GM19395 (cell line): ENCODE measurements at regions not wholly inside any gene's neighbourhood (a gene's known extent, or its start where the extent isn't known, plus 50 kb on each side); places are given as distances from the start of the nearest gene placed in this dataset.
"Not testable (repeated sequence)": the region's sequence is repeated elsewhere in the genome, so short reads cannot be mapped to it uniquely, and the experiment has no call there.

ENCODE experiments used
- ATAC-seq: cut with Tn5 transposase; IDR thresholded peaks from one replicate; pipeline ENCODE4 v1.9.1; 2021; ENCODE audit warnings: mild to moderate bottlenecking, moderate library complexity; ENCODE audit not compliant: unreplicated experiment

DNA sequence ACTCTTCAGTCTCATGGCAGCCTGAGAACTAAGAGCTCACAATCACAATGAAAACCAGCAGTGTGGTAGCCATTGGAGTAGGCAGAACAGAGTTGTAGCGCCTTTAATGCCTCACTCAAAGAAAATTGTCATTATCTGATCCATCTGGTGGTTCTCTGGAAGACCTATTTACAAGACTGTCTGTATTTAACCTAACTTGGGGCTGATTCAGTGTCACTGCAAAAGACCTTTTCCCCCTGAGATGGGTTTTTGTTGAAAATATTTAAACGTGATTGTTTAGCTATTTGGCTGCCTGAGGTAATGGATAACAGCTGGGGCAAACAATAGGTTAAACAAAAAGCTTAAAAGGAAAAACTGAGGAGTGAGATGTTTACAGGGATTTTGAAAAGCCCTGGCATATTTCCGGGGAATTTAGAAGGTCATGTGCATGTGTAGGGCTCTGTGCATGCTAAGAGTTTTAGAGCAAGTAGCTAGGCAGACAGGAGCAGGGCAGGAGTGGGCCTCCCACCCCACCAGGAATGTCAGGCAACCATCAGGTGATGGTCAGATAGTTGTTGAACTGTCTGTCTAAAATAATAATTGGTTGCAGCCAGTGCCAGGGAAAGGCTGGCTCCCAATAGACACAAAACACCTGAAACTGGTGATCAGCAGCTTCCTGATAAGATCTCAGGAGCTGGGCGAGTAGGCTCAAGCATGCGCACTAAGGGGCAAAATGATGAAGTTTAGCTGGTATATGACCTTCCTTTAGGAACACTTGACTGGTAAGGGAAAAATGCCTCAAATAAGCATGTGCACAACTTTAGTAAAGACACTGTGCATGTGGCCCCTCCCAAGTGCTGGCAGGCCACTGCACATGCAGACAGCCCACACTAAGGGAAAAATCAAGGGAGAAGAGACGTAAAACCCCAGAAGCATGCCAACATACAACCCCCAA is 70.8 kb upstream of the AKIRIN2 start:
- no peak for ATAC-seq

DNA sequence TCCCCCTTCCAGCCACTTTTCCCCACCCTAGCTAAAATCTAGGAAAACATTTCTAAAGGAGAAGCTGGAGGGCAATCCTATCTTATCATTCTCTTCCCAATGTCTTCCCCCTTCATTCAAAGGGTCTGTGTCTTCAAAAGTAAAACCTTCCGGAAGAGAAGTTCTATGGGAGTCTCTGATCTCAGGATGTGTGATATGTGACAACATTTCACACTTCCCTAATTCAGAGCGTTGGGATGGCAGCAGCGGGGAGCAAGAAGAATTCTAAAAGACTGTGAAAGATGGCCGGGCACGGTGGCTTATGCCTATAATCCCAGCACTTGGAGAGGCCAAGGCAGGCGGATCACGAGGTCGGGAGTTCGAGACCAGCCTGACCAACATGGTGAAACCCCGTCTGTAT is 65.4 kb upstream of the AKIRIN2 start:
- no peak for ATAC-seq

DNA sequence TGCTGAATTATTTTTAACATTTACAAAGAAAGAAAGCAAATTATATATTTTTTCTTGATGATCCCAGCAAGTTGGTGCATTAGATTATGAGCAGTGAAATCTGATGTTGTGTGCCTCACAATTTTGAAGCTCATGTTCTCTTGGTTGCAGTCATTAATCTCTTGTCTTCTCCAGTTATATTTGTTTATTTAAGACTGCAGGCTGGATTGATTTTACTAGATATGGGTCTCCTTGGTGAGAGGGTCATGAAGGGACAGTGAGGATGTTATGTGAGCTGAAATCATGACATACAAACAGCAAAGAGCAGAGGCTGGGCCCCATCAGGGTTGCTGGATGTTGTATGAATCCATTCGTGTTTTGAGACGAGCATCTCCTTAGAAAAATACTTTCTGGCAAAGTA is 64.2 kb upstream of the AKIRIN2 start:
- no peak for ATAC-seq

DNA sequence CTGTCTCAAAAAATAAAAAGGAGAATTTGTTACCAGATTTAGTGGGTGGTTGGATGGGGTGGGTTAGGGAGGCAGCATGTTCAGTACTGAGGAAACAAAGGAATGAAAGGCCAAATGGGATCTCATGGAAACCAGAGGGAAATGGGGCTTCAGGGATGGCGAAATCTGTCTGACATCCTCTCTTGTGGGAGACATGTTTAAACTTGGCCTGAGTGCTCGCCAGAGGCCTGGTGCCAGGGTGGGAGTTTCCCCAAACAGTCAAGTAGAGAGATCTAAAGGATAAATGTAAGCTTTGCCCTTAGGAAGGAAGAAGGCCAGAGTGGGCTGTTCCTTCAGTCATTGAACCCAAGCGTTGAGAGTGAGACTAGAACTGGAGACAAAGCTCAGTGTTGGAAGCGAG is 61.9 kb upstream of the AKIRIN2 start:
- no peak for ATAC-seq

DNA sequence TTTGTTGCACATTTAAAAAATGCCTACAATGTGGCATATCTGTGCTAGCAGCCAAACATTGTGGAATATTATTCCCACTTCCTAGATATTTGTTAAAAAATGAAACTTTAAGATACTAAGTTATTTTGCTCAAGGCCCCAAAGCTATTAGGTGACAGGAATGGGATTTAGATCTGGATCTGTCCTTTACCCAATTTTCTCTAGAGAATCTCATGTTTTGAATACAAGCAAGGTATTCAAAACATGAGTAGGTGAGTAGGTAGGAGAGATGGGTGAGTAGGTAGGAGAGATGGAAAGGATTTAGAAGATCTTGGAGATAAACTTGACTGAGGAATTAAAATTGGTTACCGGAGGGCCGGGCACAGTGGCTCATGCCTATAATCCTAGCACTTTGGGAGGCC is 61.2 kb upstream of the AKIRIN2 start:
- ATAC-seq, result no peak

DNA sequence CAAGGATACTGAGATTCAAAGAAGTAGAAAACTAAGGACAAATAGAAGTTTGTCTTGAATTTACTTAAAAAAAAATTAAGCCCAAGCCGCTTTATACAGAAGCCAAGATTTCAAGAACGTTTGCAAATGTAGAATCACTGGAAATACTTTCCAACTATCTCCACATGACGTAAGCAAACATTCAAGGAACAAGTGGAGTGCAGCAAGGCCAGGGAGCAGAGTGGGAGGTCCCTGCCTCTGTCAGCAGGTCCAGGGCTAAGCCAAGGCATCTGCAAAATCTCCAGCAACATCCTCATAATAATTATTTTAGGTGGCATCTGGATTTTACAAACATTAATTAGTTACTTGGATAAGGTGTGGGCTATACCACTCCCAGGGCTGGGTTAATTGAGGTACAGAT is 60.1 kb upstream of the AKIRIN2 start:
- ATAC-seq, result no peak

DNA sequence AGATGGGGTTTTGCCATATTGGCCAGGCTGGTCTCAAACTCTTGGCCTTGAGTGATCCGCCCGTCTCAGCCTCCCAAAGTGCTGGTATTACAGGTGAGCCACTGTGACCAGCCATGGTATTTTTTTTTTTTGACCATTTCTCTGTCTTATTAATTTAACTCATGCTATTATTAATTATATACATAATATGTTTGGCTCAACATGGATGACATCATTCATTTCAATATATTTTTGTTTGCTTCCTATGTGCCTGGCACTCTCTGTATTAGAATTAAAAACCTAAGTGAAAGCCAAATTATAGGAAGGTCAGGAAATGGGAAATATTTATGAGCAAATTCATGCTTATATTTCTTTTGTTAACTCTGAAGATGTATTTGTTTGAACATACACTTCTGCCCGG is 55.8 kb upstream of the AKIRIN2 start:
- no peak for ATAC-seq

DNA sequence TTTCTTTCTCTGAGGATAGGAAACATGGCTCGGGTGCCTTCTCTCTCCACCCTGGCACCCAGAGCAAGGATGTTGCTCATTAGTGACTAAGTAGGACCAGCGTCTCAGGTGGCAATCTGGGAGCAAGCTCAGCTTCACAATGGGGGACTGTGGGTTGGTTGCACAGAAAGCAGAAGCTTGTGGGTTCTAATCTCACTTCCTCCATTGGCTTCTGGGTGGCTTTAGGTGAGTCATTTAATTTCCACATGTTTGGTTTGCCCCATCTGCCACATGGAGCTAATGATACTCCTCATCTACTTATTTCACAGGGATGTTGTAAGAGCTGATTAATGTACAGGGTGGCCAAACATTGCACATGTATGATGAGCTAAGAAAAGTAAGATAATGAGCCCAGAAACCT is 54.8 kb upstream of the AKIRIN2 start:
- peak; percentile 94 for ATAC-seq

DNA sequence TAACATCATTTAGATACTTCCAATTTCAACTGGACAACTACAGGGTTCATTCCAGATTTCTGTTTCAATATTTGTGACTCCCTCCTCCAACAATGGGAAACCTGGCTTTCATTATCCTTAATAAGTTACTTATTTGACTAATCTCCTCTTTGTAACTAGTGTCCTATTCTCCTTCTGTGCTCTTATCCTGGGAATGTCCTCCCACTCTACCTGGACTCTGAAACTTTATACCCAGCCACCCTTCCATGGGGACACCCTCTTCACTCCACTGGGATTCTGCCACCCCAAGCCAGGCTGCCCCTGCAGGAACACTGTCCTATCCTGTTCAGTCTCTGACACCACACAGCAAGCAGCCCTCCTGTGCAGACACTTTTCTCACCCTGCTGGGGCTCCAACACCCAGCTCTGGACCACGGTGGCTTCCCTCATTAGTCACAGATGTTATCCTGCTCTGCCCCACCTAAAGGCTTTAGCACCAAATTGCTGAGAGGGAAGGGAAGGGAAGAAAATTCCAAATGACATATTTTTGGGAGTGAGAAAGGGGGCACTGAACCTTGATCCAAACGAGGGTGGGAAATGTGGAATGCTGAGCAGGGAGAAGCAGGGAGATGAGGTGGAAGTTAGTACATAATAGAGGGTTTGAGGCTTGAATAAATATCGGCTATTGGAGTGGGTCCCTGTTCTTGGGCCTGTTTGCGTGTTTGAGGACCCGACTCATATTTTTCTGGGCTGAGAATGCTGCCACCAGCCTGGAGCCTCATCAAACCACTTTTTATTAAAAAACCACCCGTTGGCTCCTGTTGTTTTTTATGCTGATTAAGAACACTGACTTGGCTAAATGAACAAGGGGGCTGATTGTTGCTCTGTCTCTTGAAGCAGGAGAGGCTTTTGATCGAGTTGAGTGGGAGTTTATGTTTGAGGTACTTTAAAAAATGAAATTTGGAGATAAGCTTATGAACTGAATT is 54.0 kb upstream of the AKIRIN2 start:
- ATAC-seq, result no peak

DNA sequence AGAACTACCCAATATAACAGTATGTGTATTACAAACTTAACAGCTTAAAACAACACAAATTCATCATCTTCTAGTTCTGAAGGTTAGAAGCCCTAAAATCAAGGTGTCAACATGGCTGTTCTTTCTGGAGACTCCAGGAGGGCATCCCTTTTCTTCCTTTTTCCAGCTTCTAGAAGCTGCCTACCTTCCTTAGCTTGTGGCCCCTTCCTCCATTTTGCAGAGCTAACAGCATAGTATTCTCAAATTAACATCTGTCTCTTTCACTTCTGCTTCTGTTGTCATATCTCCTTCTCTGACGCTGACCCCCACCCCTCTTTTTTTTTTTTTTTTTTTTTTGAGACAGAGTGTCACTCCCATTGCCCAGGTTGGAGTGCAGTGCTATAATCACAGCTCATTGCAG is 52.8 kb upstream of the AKIRIN2 start:
- peak; percentile 56 for ATAC-seq

DNA sequence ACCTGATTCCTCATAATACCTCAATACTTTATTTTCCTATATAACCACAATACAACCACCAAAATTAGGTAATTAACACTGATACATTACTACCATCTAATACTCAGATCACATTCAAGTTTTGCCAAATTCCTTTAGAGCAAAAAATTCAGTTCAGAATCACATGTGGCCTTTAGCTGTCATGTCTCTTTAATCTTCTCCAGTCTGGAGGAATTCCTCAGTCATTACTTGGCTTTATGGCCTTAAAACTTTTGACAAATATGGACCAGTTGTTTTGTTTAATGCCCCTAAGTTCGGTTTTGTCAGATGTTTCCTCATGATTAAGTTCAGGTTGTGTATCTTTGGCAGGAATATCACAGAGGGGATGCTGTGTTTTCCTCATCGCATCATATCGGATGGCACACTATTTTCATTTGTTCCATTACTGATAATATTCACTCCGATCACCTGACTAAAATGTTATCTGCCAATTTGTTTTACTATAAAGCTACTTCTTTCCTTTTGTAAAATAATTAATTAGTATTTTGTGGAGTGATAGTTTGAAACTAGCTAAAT is 51.2 kb upstream of the AKIRIN2 start:
- ATAC-seq, result no peak

DNA sequence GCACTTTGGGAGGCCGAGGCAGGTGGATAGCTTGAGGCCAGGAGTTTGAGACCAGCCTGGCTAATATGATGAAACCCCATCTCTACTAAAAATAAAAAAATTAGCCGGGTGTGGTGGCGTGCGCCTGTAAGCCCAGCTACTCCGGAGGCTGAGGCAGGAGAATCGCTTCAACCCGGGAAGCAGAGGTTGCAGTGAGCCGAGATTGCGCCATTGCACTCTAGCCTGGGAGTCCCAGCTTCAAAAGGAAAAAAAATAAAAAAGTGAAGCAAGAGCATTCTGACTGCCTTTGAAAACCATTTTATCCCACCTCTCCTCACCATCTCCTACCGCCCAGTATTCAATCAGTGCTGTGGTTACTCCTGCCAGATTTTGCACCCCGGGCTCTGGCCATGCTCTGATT is 50.5 kb upstream of the AKIRIN2 start:
- not testable (repeated sequence) for ATAC-seq
